ENCODE measurements at regions not wholly inside any gene's neighbourhood (a gene's known extent, or its start where the extent isn't known, plus 50 kb on each side); places are given as distances from the start of the nearest gene placed in this dataset.

DNA sequence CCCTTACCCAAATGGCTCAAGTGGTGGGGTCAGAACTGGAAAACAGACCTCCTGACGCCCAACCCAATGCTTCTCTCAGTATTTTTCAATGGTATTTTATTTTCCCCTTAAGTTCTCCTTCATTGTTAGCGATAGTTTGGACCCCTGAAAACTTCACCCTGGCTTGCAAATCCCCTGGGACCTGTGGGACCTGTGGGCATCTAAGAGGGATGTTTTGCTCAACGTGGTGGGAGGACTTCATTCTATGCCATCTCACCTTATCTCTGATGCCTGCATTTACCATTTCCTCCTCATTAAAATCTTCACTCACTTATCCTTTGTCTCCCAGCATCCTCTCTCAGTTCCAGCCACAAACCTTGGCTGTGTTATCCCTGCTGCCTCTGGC lies 59.4 kb upstream of the GZMB start:
- no peak for DNase-seq (ENCODE audit: low read depth in 2 of 2)

GRCh38 chr14:24692382-24693352 lies 58.7 kb upstream of the GZMB start:
- DNase-seq (ENCODE audit: low read depth in 2 of 2): no peak

DNA sequence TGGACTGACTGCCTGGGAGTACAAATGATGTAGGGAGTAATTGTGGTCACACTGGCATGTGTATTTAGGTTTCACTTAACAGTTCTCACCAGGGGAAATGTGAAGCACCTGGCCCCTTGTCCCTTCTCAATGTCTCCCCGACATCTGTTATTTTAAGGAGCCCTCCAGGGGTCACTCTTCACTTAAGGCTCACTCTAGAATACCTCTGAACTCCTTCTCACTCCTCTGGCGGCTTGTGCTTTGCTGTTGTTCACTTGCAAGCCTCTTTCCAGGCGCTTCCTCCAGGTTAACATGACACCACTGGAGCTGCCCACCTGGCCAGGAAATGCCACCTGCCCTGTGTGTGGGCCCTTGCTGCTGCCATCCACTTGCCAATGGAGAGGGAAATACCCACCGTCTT lies 56.5 kb upstream of the GZMB start:
- DNase-seq (ENCODE audit: low read depth in 2 of 2): no peak

DNA sequence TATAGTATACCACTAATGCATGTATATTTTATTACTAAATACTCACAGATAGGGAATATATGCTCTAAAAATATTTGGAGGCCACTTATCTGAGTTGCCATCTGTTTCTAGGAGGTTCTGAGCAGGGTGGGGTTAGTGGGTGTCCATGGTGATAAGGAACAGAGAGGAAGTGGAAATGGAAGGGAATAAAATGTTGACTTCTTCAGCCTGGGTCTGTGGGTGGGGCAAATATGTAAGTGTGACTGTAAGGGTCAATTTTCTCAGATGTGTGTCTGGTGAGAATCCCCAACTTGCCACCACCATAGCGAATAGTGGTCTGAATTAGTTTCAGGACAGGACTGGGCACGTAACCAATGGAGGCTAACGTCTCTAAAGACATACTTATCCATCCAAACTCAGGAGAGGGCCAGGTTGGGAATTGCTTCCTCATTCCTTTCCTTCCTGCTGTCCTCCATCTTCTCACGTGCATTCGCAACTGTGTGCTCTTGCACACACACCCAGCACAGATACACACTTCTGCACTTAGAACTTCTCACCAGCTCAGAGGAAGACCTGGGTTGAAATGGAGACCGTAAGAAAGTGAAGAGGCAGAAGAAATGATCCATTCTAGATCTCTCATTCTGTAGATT lies 54.2 kb upstream of the GZMB start:
- no peak for DNase-seq (ENCODE audit: low read depth in 2 of 2)
